BE2C (cell line): ENCODE measurements at regions not wholly inside any gene's neighbourhood (a gene's known extent, or its start where the extent isn't known, plus 50 kb on each side); places are given as distances from the start of the nearest gene placed in this dataset.
"Not testable (repeated sequence)": the region's sequence is repeated elsewhere in the genome, so short reads cannot be mapped to it uniquely, and the experiment has no call there.

Experiments
- DNase-seq: peaks from one replicate; pipeline ENCODE4 v3.0.0-alpha.2; 2020
- H3K27me3 ChIP-seq: fragments of 250-450 bp; sonication (Bioruptor Pico); 2 replicates; pipeline ENCODE4 v1.5.1; 2020; ENCODE audit warnings: mild to moderate bottlenecking
- H3K36me3 ChIP-seq: fragments of 250-450 bp; sonication (Bioruptor Pico); 2 replicates; pipeline ENCODE4 v1.5.1; 2020; ENCODE audit warnings: mild to moderate bottlenecking
- H3K4me1 ChIP-seq: fragments of 250-450 bp; sonication (Bioruptor Pico); 2 replicates; pipeline ENCODE4 v1.5.1; 2020
- H3K4me3 ChIP-seq: 2 replicates; pipeline ENCODE4 v1.5.1; 2011; ENCODE audit warnings: low read depth, low read length
- H3K9me3 ChIP-seq: fragments of 250-450 bp; sonication (Bioruptor Pico); 2 replicates; pipeline ENCODE4 v1.5.1; 2020
- TF ChIP-seq, protein P1 (sequence below): IDR thresholded peaks from 2 replicates; pipeline ENCODE4 v1.5.1; 2012; ENCODE audit warnings: mild to moderate bottlenecking, low read depth, low read length

DNA sequence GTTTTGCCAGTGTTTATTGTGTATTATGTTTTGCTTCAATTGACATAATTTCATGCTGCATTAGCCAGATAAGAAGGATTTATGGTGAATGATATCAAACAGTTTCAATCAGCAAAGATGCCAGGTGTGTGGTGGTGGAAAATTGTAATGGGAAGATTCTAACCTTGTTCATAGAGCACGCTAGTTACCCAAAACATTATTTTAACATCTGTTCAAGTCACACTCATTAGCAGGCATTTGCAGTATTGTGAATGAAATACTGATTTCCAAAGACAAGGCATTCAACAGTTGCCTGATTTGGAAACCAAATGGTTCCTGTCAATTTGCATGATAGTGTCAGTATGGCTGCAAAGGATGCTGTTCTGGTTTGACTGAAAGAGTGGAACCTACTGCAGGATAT is 129.7 kb downstream of the EPC1 start:
- Histone ChIP-seq H3K4me3 (no peak overlapping the region), H3K36me3 (no peaks in the 10 kb centered on the region), H3K27me3 (no peaks in the 10 kb centered on the region), H3K4me1 (no peaks in the 10 kb centered on the region), H3K9me3 (no peaks in the 10 kb centered on the region; the same call in 1 of the 2 replicates)
- TF ChIP-seq, protein P1, sequence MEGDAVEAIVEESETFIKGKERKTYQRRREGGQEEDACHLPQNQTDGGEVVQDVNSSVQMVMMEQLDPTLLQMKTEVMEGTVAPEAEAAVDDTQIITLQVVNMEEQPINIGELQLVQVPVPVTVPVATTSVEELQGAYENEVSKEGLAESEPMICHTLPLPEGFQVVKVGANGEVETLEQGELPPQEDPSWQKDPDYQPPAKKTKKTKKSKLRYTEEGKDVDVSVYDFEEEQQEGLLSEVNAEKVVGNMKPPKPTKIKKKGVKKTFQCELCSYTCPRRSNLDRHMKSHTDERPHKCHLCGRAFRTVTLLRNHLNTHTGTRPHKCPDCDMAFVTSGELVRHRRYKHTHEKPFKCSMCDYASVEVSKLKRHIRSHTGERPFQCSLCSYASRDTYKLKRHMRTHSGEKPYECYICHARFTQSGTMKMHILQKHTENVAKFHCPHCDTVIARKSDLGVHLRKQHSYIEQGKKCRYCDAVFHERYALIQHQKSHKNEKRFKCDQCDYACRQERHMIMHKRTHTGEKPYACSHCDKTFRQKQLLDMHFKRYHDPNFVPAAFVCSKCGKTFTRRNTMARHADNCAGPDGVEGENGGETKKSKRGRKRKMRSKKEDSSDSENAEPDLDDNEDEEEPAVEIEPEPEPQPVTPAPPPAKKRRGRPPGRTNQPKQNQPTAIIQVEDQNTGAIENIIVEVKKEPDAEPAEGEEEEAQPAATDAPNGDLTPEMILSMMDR = no peak
- no peak for DNase-seq

DNA sequence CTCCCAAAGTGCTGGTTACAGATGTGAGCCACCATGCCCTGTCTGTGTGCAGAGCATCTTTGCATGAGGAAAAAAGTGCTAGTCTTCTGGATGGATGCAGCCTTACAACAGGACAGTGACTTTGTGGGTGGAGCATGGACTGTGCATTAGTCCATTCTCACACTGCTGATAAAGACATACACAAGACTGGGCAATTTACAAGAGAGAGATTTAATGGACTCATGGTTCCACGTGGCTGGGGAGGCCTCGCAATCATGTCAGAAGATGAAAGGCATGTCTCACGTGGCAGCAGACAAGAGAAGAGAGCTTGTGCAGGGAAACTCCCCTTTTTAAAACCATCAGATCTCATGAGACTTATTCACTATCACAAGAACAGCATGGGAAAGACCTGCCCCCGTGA is 133.1 kb downstream of the EPC1 start:
- H3K9me3 ChIP-seq, DNase-seq, H3K4me3 ChIP-seq, H3K36me3 ChIP-seq, H3K27me3 ChIP-seq, H3K4me1 ChIP-seq: not testable (repeated sequence)

DNA sequence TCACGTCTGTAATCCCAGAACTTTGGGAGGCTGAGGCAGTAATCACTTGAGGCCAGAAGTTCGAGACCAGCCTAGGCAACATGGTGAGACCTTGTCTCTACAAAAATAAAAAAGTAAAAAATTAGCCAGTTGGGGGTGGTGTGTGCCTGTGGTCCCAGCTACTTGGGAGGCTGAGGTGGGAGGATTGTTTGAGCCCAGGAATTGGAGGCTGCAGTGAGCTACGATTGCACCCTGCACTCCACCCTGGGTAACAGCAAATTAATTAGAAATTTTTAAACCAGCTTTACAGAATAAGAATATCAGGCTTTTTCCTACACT is 136.0 kb downstream of the EPC1 start:
- H3K4me3 ChIP-seq = no peak overlapping the region
- H3K9me3 ChIP-seq = no peaks in the 10 kb centered on the region
- no peaks in the 10 kb centered on the region for H3K27me3 ChIP-seq
- no peaks in the 10 kb centered on the region for H3K36me3 ChIP-seq
- TF ChIP-seq, protein P1 = no peak
- DNase-seq = no peak
- no peaks in the 10 kb centered on the region for H3K4me1 ChIP-seq

DNA sequence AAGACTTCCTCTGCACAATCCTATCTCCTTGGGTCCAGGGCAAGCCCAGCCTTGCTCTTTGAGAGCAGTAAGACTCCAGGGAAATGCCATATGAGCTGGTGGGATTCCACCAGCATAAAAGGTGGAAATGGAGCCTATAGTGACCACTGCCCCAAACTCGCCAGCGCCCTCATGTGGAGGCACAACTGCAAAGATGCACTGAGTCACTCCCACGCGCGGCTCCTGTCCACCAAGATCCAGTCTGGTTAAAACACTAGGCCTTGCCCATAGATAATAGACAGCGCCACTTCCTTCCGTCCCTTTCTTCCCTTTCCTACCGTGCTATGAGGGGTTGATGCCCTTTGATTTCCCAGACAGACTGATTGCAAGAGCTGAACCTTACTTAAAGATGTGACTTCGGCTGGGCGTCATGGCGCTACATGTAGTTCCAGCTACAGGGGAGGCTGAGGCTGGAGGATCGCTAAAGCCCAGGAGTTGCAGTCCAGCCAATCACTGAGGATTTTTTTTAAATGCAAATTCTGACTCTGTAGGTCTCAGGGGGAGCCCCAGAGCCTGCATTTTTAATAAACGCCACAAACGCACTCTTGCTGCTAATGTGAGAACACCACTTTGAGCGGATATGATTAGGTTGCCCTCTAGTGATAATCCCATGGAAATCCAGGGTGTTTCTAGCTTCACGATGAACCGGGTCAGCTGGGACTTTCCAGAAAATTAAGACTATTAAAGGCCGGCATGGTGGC is 136.5 kb downstream of the EPC1 start:
- H3K36me3 ChIP-seq = no peaks in the 10 kb centered on the region
- H3K9me3 ChIP-seq = no peaks in the 10 kb centered on the region
- DNase-seq = no peak
- no peak overlapping the region for H3K4me3 ChIP-seq
- H3K4me1 ChIP-seq = no peaks in the 10 kb centered on the region
- no peaks in the 10 kb centered on the region for H3K27me3 ChIP-seq
- TF ChIP-seq, protein P1 = peak; percentile 53

DNA sequence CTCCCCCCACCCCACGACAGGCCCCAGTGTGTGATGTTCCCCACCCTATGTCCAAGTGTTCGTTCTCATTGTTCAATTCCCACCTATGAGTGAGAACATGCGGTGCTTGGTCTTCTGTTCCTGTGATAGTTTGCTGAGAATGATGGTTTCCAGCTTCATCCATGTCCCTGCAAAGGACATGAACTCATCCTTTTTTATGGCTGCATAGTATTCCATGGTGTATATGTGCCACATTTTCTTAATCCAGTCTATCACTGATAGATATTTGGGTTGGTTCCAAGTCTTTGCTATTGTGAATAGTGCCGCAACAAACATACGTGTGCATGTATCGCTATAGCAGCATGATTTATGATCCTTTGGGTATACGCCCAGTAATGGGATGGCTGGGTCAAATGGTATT is 139.0 kb downstream of the EPC1 start:
- not testable (repeated sequence) for H3K4me1 ChIP-seq, H3K36me3 ChIP-seq, H3K9me3 ChIP-seq, DNase-seq, H3K27me3 ChIP-seq, H3K4me3 ChIP-seq

DNA sequence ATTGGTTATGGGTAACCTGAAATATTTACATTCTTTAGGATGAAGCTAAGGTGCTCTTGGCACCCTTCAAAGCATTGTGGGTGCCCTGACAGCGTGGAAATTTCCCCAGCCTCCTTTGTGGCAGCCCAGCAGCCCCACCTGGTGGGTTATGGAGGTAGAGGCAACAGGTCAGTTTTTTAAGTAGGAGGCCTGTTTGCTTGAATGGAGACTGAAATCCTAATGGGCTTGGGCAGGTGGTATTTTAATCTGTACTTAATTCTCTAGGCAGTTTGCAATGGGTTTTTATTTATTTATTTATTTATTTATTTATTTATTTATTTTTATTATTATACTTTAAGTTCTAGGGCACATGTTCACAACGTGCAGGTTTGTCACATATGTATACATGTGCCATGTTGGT is 139.4 kb downstream of the EPC1 start:
- TF ChIP-seq, protein P1 = peak; percentile 67
- no peaks in the 10 kb centered on the region for H3K9me3 ChIP-seq
- H3K4me3 ChIP-seq = no peak overlapping the region
- no peaks in the 10 kb centered on the region for H3K4me1 ChIP-seq
- H3K27me3 ChIP-seq = no peaks in the 10 kb centered on the region
- peak; percentile 48 for DNase-seq
- no peaks in the 10 kb centered on the region for H3K36me3 ChIP-seq

DNA sequence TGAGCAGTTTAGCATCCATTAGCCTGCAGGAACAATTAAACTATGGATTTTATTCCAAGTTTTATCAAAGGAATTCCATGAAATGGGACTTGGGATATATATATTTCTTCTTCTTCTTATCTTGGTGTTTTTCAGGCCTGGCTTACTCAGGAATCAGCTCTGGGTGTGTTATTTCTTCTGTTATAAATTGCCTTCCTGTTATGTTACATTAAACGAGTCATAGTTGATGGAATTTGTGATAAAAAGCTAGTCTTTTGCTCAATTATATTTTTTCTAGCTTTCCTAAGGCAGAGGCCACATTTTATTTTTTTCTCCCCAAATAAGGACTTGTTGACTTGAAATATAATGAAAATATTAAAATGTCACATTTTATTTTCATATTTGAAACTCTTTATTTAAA is 141.3 kb downstream of the EPC1 start:
- Histone ChIP-seq H3K4me3 (no peak overlapping the region), H3K36me3 (no peaks in the 10 kb centered on the region), H3K4me1 (no peaks in the 10 kb centered on the region), H3K9me3 (no peaks in the 10 kb centered on the region), H3K27me3 (no peaks in the 10 kb centered on the region)
- TF ChIP-seq, protein P1 = no peak
- no peak for DNase-seq
